Dermis microvascular lymphatic vessel endothelial cell (primary cell): ENCODE measurements at regions not wholly inside any gene's neighbourhood (a gene's known extent, or its start where the extent isn't known, plus 50 kb on each side); places are given as distances from the start of the nearest gene placed in this dataset.

ENCODE experiments used
- DNase-seq, 2 donors: peaks; one replicate each; pipeline versions ENCODE4 v3.0.0 to v3.0.0-alpha.2; 2010; ENCODE audit warnings: low read depth in 2 of 2

DNA sequence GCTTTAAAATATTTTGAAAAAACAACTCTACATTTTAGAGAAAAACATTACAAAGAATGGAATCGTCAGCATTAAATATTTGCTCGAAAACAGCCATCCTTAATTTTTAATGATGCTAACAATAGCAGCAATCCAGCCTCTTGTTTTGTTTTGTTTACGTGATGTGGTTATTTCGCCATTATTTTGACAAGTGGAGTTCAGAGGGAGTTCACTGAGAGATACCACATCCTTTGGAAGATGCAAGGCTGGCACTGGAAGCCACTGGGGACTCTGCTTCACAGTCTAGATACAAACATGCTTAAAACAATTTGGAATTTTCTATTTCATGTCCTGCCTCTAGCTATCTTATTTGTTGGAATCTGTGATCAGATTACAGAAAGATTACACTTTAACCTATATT, 556.3 kb downstream of the PCDH17 start:
- DNase-seq = no peak

- no peak for DNase-seq
Observed at GRCh38 chr13:58190577-58190976, 559.0 kb downstream of the PCDH17 start.

DNA sequence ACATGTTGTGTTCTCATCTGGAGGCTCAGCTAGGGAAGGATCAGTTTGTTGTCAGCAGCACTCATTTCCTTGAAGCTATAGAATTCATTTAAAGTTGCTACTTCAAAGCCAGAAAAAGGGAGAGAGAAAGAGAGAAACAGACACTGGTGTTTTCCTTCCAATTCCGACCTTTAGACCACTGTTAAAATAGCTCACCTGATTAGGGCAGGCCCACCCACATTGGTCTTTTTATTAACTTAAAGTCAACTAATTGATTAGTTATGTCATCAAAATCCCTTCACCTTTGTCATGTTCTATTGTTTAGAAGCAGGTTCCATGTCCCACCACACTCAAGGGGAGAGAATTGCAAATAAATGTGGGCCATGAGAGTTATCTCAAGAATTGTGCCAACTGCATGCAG, 560.2 kb downstream of the PCDH17 start:
- no peak for DNase-seq

- DNase-seq = no peak
Observed at GRCh38 chr13:58202099-58202498, 570.6 kb downstream of the PCDH17 start.

GRCh38 chr13:58207501-58207900, 576.0 kb downstream of the PCDH17 start:
- no peak for DNase-seq

DNA sequence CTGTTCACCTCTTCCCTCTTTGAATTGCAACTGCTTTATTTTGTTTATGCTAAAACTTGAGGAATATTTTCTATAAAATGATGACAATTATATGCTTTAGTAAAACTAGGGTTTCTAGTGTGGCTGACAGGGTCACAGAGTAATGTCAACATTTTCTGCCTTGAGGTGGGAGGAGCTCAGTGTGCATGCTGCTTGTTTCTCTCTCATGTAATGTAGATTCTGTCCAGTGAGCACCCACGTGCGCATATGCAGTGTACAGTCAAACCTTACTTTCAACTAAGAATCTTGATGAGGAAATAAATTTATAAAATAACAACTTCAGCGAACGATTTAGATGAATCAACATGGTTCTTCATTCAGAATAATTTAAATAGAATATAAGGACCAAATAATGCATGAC, 603.9 kb downstream of the PCDH17 start:
- no peak for DNase-seq

- DNase-seq = no peak
Observed at GRCh38 chr13:58238972-58239773, 607.6 kb downstream of the PCDH17 start.

DNA sequence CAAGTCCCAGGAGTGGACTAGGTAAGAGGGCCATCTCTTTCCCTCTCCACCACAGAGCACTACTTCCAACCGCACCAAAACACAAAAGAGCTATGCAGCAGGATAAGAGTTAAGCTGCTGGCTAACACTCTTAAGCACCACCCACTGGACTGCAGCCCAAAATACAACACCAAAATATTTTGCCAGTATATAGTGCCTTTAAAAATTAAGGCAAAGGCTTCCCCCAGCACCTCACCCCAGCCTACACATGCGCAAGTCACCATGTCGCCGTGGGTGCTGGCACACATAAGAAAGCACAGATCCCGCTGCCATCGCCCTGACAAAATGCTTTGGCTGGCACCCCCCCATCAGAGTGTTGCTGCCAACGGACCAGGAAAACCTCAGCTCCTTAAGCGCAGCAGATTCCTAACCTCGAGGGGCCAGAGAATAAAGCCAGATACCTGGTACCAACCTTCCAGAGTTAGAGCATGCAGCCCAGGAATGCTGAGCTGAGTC, 608.3 kb downstream of the PCDH17 start:
- DNase-seq = no peak

DNA sequence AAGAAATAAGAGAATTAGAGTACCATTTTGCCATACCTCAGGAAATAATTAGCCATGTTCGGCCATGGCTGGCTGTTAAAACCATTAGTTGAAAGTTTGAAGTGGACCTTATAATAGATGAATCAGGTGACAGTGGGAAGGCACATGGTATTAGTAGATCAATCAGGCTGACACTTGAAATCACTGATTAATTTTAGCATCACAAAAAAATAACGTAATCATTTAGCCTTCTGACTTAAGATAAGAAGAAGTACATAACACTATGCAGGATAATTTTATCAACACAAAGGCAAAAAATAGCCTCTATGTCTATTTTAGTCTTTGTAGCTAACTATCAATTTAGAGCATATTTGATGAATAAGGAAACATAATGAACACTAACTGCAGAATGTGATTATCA, 615.5 kb downstream of the PCDH17 start:
- no peak for DNase-seq

GRCh38 chr13:58254943-58255342, 623.4 kb downstream of the PCDH17 start:
- no peak for DNase-seq

GRCh38 chr13:58266271-58266670, 634.7 kb downstream of the PCDH17 start:
- DNase-seq = no peak

DNA sequence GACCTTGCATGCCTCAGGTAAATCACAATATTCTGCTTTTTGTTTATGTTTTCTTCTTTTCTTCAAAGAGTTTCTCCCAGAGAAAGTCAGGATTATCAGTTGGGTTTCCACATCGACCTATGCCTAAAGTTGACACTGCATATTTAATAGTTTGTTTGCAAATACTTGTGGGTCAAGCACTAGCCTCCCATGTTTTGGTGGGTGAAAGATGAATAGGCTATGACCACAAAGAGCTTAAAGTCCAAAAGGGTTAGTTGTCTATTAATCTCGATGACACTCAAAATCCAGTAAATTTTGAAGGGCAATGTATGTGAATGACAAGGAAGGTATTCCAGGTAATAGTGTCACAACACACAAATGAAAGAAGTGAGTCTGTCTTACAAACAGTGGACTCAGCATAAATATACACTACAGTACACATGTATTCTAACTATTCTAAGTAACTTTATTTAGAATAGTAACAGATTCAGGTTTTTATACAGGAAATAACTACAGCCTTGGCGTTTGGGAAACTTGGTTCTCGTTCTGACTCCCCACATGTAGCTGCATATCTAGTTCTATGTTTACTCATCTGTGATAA, 667.1 kb downstream of the PCDH17 start:
- DNase-seq = no peak

DNA sequence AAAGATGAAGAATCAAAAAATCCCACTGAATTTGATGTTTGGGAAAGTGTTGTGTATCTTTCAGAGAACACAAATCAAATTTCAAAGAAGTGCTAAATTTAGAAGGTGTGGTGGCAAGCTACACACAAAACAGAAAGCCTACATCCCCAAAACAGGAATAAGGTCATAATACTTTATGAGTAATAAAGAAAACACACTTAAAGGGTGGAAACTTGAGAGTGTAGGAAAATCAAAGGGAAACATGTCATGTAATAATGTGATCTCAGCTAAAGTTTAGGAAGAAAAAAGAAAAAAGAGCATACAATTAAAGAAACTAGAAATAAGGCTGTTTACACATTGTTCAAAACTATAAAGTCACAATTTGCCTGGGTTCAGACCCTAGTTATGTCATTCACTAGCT, 668.7 kb downstream of the PCDH17 start:
- DNase-seq = no peak

DNA sequence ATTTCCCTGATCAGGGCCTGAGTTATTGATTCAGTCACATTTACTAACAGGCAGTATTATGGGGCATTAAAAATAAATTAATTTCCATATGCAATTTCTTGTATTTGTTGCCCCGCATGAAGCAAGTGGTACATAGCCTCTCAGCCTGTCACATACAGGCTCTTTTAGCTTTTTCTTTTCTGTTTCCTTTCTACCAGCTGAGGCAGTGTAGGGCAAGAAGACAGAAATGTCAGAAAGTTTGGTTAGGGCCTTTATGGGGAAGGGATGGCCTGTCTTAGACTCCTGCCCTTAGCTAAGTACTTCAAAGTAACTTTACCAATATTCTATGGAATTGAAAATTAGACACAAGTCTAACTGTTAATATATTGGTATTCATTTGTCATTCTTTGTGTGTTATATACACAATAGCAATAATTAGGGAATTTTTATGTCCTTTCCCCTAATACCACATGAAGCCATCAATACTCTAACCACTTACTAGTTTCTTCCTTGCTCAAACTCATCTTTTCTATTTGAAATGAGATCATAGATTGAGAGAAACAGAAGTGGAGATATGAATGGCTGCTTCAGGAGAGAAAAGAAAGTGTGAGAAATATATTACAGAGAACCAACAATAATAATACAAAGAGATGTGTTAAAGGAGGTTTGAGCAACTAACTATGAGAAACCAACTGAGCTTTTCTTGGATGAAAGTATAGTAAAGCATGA, 669.6 kb downstream of the PCDH17 start:
- no peak for DNase-seq

DNA sequence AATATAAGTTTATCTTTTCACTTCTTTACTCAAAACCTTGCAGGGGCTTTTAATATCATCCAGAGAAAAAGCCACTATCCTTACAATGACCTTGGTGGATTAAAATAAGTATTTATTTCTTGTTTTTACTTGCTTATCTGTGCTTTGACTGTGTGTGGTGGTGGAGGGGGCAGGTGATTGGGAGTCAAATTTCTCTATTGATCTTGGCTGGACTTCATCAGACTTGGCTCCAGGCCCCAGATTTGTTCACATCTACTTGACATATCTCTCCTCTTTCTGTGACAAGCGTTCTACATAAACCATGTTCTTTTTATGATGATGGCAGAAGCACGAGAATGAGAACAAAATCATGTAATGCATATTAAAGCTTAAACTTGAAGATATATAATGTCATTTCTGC, 670.8 kb downstream of the PCDH17 start:
- DNase-seq = no peak

- no peak for DNase-seq
Observed at GRCh38 chr13:58306062-58306461, 674.5 kb downstream of the PCDH17 start.

DNA sequence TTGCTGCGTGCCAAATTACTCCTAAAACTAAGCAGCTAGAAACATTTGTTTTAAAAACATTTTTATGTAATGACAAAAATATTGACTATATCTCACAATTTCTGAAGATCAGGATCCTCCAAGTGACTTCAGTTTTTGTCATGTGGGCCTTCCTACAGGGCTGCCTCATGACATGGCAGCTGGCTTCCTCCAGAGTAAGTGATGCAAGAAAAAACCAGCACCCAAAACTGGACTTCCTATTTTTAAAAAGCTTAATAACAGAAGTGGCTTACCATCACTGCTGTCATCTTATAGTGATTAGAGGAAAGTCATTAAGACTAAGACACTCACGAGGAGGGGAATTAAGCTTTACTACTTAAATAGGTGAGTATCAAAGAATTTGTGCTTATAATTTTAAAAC, 681.7 kb downstream of the PCDH17 start:
- no peak for DNase-seq

DNA sequence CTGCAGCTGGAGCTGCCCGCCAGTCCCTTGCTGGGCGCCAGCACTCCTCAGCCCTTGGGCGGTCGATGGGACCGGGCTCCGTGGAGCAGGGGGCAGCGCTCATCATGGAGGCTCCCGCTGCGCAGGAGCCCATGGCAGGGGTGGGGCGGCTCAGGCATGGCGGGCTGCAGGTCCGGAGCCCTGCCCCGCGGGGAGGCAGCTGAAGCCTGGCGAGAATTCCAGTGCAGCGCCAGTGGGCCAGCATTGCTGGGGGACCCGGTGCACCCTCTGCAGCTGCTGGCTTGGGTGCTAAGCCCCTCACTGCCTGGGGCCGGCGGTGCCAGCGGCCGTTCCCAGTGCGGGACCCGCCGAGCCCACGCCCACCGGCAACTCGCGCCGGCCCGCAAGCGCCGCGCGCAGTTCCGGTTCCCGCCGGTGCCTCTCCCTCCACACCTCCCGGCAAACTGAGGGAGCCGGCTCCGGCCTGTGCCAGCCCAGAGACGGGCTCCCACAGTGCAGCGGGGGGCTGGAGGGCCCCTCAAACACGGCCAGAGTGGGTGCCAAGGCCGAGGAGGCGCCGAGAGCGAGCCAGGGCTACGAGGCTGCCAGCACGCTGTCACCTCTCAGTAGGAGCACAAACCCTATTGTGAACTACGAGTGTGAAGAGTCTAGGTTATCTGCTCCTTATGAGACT, 687.1 kb downstream of the PCDH17 start:
- no peak for DNase-seq

DNA sequence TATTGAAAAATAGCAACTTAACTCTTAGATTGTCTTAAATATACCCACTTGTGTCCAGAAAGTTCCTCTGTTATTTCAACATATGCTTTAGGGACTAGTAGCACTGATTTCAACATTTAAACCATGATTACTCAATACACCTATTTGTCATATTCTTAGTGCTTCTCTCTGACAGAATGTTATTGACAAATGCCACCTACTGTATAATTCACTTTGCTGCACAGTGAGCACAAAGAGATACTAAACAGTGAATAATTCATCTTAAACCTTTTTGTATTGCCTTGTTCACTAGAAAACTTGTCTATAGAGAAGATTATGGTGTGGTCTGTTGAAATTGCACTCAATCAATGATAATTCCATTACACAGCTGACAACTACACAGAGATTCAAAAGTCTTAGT, 692.6 kb downstream of the PCDH17 start:
- DNase-seq = no peak

- no peak for DNase-seq
Observed at GRCh38 chr13:58329746-58330145, 698.2 kb downstream of the PCDH17 start.

- DNase-seq = no peak
Observed at GRCh38 chr13:58340895-58341294, 709.4 kb downstream of the PCDH17 start.

GRCh38 chr13:58341318-58341717, 709.8 kb downstream of the PCDH17 start:
- no peak for DNase-seq
